WTC11 (cell line): ENCODE measurements at regions not wholly inside any gene's neighbourhood (a gene's known extent, or its start where the extent isn't known, plus 50 kb on each side); places are given as distances from the start of the nearest gene placed in this dataset.

ENCODE experiments used
- ATAC-seq: fragments of 200-7000 bp; cut with Tn5 transposase; 2 replicates; pipeline ENCODE4 v1.10.0; 2021; ENCODE audit warnings: mild to moderate bottlenecking, moderate library complexity
- CTCF ChIA-PET: fragments of 300-600 bp; sonication (Branson Sonifier 250); formaldehyde crosslinking; loops from one replicate; lab custom pipeline; 2021; ENCODE audit warnings: antibody characterized with exemption; lab: Charles Lee
- POLR2A ChIA-PET: fragments of 350-600 bp; sonication (Branson Sonifier 250); formaldehyde crosslinking; loops from one replicate; lab custom pipeline; 2021; ENCODE audit warnings: antibody characterized with exemption; lab: Charles Lee
- DNase-seq: peaks from one replicate; pipeline ENCODE4 v3.0.0; 2021; ENCODE audit warnings: low spot score
- H3K27ac Mint-ChIP-seq: 2 replicates; pipeline ENCODE4 v1.8.0; 2021; ENCODE audit warnings: mixed read lengths
- H3K27me3 Mint-ChIP-seq: 2 replicates; pipeline ENCODE4 v1.8.0; 2021; ENCODE audit warnings: low read depth, mild to moderate bottlenecking, moderate library complexity, mixed read lengths
- H3K36me3 Mint-ChIP-seq: 2 replicates; pipeline ENCODE4 v1.8.0; 2021; ENCODE audit warnings: mixed read lengths
- H3K4me1 Mint-ChIP-seq: 2 replicates; pipeline ENCODE4 v1.8.0; 2022; ENCODE audit warnings: mixed read lengths
- H3K4me3 Mint-ChIP-seq: 2 replicates; pipeline ENCODE4 v1.8.0; 2021; ENCODE audit warnings: mild to moderate bottlenecking, moderate library complexity, mixed read lengths
- H3K9me3 Mint-ChIP-seq: 2 replicates; pipeline ENCODE4 v1.8.0; 2021; ENCODE audit warnings: mixed read lengths
- ELF4 ChIP-seq: sonication (generic); formaldehyde crosslinking; IDR thresholded peaks from 2 replicates; pipeline ENCODE4 v1.8.1; 2022; ENCODE audit warnings: low read depth, mild to moderate bottlenecking, moderate library complexity, missing genetic modification reagents
- ETV6 ChIP-seq: sonication (generic); formaldehyde crosslinking; IDR thresholded peaks from 2 replicates; pipeline ENCODE4 v1.8.1; 2022; ENCODE audit warnings: mild to moderate bottlenecking, missing genetic modification reagents
- GRHL2 ChIP-seq: fragments of 250-450 bp; sonication (Bioruptor Pico); IDR thresholded peaks from 2 replicates; pipeline ENCODE4 v1.8.0; 2022; ENCODE audit warnings: mild to moderate bottlenecking, moderate library complexity; ENCODE audit not compliant: insufficient replicate concordance, severe bottlenecking
- HMGA2 ChIP-seq: fragments of 250-450 bp; sonication (Bioruptor Pico); IDR thresholded peaks from 2 replicates; pipeline ENCODE4 v1.4.0; 2021; ENCODE audit warnings: mild to moderate bottlenecking, moderate library complexity
- RORB ChIP-seq: fragments of 250-450 bp; sonication (Bioruptor Pico); IDR thresholded peaks from 2 replicates; pipeline ENCODE4 v1.9.0; 2021; ENCODE audit warnings: mild to moderate bottlenecking
- TEAD1 ChIP-seq: sonication (generic); formaldehyde crosslinking; IDR thresholded peaks from 2 replicates; pipeline ENCODE4 v1.8.0; 2022; ENCODE audit warnings: mild to moderate bottlenecking, missing genetic modification reagents
- ZBTB21 ChIP-seq: sonication (generic); formaldehyde crosslinking; IDR thresholded peaks from 2 replicates; pipeline ENCODE4 v1.8.1; 2023; ENCODE audit warnings: mild to moderate bottlenecking, missing genetic modification reagents, borderline replicate concordance
- ZNF138 ChIP-seq: sonication (generic); formaldehyde crosslinking; conservative IDR thresholded peaks from 2 replicates; pipeline ENCODE4 v1.8.1; 2022; ENCODE audit warnings: mild to moderate bottlenecking, moderate library complexity, missing genetic modification reagents
- ZNF219 ChIP-seq: sonication (generic); formaldehyde crosslinking; IDR thresholded peaks from 2 replicates; pipeline ENCODE4 v1.8.0; 2023; ENCODE audit warnings: missing genetic modification reagents, mild to moderate bottlenecking, borderline replicate concordance
- TF ChIP-seq, protein P1 (sequence below): fragments of 250-450 bp; sonication (Bioruptor Pico); IDR thresholded peaks from 2 replicates; pipeline ENCODE4 v1.9.0; 2021; ENCODE audit warnings: mild to moderate bottlenecking, borderline replicate concordance
- TF ChIP-seq, protein P2 (sequence below): sonication (generic); formaldehyde crosslinking; IDR thresholded peaks from 2 replicates; pipeline ENCODE4 v1.8.1; 2022; ENCODE audit warnings: low read depth, missing genetic modification reagents, borderline replicate concordance
- TF ChIP-seq, protein P3 (sequence below): sonication (generic); formaldehyde crosslinking; IDR thresholded peaks from 2 replicates; pipeline ENCODE4 v1.8.1; 2023; ENCODE audit warnings: mild to moderate bottlenecking, missing genetic modification reagents, borderline replicate concordance
- TF ChIP-seq, protein P4 (sequence below): sonication (generic); formaldehyde crosslinking; IDR thresholded peaks from 2 replicates; pipeline ENCODE4 v1.8.1; 2023; ENCODE audit warnings: mild to moderate bottlenecking, missing genetic modification reagents, moderate library complexity
- TF ChIP-seq, protein P5 (sequence below): fragments of 250-450 bp; sonication (Bioruptor Pico); IDR thresholded peaks from 2 replicates; pipeline ENCODE4 v2.1.2; 2022; ENCODE audit warnings: mild to moderate bottlenecking, moderate library complexity
- TF ChIP-seq, protein P6 (sequence below): fragments of 250-450 bp; sonication (Bioruptor Pico); IDR thresholded peaks from 2 replicates; pipeline ENCODE4 v1.9.0; 2021; ENCODE audit warnings: moderate library complexity, mild to moderate bottlenecking, inconsistent platforms, borderline replicate concordance
- TF ChIP-seq, protein P7 (sequence below): sonication (generic); formaldehyde crosslinking; IDR thresholded peaks from 2 replicates; pipeline ENCODE4 v1.8.0; 2022; ENCODE audit warnings: mild to moderate bottlenecking, missing genetic modification reagents
- TF ChIP-seq, protein P8 (sequence below): sonication (generic); formaldehyde crosslinking; IDR thresholded peaks from 2 replicates; pipeline ENCODE4 v1.8.0; 2022; ENCODE audit warnings: mild to moderate bottlenecking, missing genetic modification reagents
- TF ChIP-seq, protein P9 (sequence below): sonication (generic); formaldehyde crosslinking; IDR thresholded peaks from 2 replicates; pipeline ENCODE4 v1.8.1; 2022; ENCODE audit warnings: mild to moderate bottlenecking, moderate library complexity, missing genetic modification reagents

DNA sequence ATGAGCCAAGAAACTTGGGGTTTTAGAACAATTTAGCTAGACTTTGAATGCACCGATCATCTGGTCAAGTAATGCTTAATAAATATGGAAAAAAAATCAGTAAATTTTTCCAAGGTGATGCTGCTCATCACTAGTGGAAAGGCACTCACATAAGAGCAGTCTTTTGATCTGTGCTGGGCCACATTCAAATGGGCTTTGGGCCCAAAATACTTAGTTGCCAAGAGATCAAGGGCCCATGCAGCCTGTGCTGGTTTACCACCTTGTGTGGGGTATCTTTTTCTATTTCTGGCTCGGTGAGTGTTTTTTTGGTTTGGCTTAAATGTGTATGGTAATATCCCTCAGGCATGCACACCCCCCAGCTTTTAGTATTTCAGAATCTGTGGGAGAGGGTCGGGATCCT, 943.2 kb downstream of the TMTC2 start (continued):
- TF ChIP-seq HMGA2 (CRISPR knock-in tag), result no peak
- no peak for TF ChIP-seq ZNF219
- TF ChIP-seq, protein P1, sequence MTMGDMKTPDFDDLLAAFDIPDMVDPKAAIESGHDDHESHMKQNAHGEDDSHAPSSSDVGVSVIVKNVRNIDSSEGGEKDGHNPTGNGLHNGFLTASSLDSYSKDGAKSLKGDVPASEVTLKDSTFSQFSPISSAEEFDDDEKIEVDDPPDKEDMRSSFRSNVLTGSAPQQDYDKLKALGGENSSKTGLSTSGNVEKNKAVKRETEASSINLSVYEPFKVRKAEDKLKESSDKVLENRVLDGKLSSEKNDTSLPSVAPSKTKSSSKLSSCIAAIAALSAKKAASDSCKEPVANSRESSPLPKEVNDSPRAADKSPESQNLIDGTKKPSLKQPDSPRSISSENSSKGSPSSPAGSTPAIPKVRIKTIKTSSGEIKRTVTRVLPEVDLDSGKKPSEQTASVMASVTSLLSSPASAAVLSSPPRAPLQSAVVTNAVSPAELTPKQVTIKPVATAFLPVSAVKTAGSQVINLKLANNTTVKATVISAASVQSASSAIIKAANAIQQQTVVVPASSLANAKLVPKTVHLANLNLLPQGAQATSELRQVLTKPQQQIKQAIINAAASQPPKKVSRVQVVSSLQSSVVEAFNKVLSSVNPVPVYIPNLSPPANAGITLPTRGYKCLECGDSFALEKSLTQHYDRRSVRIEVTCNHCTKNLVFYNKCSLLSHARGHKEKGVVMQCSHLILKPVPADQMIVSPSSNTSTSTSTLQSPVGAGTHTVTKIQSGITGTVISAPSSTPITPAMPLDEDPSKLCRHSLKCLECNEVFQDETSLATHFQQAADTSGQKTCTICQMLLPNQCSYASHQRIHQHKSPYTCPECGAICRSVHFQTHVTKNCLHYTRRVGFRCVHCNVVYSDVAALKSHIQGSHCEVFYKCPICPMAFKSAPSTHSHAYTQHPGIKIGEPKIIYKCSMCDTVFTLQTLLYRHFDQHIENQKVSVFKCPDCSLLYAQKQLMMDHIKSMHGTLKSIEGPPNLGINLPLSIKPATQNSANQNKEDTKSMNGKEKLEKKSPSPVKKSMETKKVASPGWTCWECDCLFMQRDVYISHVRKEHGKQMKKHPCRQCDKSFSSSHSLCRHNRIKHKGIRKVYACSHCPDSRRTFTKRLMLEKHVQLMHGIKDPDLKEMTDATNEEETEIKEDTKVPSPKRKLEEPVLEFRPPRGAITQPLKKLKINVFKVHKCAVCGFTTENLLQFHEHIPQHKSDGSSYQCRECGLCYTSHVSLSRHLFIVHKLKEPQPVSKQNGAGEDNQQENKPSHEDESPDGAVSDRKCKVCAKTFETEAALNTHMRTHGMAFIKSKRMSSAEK (CRISPR knock-in tag), result no peak

DNA sequence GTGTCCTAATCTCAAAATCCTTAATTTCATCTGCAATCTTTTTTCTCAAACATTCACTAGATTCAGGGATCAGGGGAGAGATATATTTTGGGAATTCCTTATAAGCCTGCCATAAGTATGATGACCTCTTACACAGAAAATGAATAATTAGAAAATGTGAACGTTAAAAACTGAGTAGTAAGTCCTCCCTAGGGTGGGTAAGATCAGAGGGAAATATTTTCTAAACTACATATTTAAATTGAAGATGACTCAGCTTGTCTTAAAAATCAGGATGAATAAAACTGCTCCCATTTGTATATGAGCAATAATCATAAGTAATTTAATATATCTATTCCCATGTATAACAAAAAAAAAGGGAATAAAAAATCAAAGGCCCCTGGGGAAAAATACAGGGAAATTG, 935.5 kb downstream of the TMTC2 start:
- no peaks in the 10 kb centered on the region for H3K27me3 Mint-ChIP-seq
- peaks cover 5% of the 10 kb centered on the region; the same call in 1 of the 2 replicates for H3K9me3 Mint-ChIP-seq
- H3K36me3 Mint-ChIP-seq, result no peaks in the 10 kb centered on the region
- no peak overlapping the region for H3K4me3 Mint-ChIP-seq
- no peak overlapping the region for H3K27ac Mint-ChIP-seq
- POLR2A ChIA-PET, result no interaction called here
- ATAC-seq (no peak), DNase-seq (no peak)
- peaks cover 11% of the 10 kb centered on the region for H3K4me1 Mint-ChIP-seq
- TF ChIP-seq TEAD1 (CRISPR knock-in tag) (no peak), RORB (CRISPR knock-in tag) (no peak)
- CTCF ChIA-PET, result no interaction called here

DNA sequence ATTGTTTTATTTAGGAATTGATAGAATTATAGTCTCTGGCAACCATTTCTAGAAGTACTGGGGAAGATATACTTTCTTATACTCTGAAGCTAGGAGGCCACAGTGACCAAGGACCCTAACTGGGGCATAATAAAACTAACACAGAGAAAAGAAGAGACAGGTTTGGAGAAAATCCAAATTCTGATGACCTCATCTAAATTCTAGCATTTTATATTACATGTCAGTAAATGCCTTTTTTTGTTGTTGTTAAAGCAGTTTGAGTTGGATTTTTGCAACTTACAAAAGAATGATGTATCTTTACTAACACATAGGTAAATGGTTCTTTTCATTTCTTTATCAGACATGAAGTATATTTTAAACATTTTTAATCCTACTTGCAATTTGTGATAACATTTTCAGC, 933.3 kb downstream of the TMTC2 start:
- DNase-seq (no peak), ATAC-seq (no peak)
- H3K4me1 Mint-ChIP-seq, result peaks cover 19% of the 10 kb centered on the region
- POLR2A ChIA-PET, result no interaction called here
- H3K9me3 Mint-ChIP-seq, result peaks cover 23% of the 10 kb centered on the region
- no peaks in the 10 kb centered on the region for H3K27me3 Mint-ChIP-seq
- H3K36me3 Mint-ChIP-seq, result peaks cover 4% of the 10 kb centered on the region
- CTCF ChIA-PET, result no interaction called here
- H3K4me3 Mint-ChIP-seq, result no peak overlapping the region
- no peak overlapping the region for H3K27ac Mint-ChIP-seq
- no peak for TF ChIP-seq ETV6 (CRISPR knock-in tag)
- TF ChIP-seq, protein P2, sequence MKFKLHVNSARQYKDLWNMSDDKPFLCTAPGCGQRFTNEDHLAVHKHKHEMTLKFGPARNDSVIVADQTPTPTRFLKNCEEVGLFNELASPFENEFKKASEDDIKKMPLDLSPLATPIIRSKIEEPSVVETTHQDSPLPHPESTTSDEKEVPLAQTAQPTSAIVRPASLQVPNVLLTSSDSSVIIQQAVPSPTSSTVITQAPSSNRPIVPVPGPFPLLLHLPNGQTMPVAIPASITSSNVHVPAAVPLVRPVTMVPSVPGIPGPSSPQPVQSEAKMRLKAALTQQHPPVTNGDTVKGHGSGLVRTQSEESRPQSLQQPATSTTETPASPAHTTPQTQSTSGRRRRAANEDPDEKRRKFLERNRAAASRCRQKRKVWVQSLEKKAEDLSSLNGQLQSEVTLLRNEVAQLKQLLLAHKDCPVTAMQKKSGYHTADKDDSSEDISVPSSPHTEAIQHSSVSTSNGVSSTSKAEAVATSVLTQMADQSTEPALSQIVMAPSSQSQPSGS (CRISPR knock-in tag), result no peak
- TF ChIP-seq, protein P3, sequence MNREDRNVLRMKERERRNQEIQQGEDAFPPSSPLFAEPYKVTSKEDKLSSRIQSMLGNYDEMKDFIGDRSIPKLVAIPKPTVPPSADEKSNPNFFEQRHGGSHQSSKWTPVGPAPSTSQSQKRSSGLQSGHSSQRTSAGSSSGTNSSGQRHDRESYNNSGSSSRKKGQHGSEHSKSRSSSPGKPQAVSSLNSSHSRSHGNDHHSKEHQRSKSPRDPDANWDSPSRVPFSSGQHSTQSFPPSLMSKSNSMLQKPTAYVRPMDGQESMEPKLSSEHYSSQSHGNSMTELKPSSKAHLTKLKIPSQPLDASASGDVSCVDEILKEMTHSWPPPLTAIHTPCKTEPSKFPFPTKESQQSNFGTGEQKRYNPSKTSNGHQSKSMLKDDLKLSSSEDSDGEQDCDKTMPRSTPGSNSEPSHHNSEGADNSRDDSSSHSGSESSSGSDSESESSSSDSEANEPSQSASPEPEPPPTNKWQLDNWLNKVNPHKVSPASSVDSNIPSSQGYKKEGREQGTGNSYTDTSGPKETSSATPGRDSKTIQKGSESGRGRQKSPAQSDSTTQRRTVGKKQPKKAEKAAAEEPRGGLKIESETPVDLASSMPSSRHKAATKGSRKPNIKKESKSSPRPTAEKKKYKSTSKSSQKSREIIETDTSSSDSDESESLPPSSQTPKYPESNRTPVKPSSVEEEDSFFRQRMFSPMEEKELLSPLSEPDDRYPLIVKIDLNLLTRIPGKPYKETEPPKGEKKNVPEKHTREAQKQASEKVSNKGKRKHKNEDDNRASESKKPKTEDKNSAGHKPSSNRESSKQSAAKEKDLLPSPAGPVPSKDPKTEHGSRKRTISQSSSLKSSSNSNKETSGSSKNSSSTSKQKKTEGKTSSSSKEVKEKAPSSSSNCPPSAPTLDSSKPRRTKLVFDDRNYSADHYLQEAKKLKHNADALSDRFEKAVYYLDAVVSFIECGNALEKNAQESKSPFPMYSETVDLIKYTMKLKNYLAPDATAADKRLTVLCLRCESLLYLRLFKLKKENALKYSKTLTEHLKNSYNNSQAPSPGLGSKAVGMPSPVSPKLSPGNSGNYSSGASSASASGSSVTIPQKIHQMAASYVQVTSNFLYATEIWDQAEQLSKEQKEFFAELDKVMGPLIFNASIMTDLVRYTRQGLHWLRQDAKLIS (CRISPR knock-in tag), result no peak
- TF ChIP-seq ZBTB21 (CRISPR knock-in tag), result no peak
- TF ChIP-seq, protein P4, sequence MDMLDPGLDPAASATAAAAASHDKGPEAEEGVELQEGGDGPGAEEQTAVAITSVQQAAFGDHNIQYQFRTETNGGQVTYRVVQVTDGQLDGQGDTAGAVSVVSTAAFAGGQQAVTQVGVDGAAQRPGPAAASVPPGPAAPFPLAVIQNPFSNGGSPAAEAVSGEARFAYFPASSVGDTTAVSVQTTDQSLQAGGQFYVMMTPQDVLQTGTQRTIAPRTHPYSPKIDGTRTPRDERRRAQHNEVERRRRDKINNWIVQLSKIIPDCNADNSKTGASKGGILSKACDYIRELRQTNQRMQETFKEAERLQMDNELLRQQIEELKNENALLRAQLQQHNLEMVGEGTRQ, result no peak
- no peak for TF ChIP-seq ELF4
- TF ChIP-seq GRHL2, result no peak
- TF ChIP-seq, protein P5, sequence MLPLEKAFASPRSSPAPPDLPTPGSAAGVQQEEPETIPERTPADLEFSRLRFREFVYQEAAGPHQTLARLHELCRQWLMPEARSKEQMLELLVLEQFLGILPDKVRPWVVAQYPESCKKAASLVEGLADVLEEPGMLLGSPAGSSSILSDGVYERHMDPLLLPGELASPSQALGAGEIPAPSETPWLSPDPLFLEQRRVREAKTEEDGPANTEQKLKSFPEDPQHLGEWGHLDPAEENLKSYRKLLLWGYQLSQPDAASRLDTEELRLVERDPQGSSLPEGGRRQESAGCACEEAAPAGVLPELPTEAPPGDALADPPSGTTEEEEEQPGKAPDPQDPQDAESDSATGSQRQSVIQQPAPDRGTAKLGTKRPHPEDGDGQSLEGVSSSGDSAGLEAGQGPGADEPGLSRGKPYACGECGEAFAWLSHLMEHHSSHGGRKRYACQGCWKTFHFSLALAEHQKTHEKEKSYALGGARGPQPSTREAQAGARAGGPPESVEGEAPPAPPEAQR (CRISPR knock-in tag), result no peak
- TF ChIP-seq, protein P6, sequence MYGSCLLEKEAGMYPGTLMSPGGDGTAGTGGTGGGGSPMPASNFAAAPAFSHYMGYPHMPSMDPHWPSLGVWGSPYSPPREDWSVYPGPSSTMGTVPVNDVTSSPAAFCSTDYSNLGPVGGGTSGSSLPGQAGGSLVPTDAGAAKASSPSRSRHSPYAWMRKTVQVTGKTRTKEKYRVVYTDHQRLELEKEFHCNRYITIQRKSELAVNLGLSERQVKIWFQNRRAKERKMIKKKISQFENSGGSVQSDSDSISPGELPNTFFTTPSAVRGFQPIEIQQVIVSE (CRISPR knock-in tag), result no peak
- TF ChIP-seq, protein P7, sequence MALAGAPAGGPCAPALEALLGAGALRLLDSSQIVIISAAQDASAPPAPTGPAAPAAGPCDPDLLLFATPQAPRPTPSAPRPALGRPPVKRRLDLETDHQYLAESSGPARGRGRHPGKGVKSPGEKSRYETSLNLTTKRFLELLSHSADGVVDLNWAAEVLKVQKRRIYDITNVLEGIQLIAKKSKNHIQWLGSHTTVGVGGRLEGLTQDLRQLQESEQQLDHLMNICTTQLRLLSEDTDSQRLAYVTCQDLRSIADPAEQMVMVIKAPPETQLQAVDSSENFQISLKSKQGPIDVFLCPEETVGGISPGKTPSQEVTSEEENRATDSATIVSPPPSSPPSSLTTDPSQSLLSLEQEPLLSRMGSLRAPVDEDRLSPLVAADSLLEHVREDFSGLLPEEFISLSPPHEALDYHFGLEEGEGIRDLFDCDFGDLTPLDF (CRISPR knock-in tag), result no peak
- TF ChIP-seq, protein P8, sequence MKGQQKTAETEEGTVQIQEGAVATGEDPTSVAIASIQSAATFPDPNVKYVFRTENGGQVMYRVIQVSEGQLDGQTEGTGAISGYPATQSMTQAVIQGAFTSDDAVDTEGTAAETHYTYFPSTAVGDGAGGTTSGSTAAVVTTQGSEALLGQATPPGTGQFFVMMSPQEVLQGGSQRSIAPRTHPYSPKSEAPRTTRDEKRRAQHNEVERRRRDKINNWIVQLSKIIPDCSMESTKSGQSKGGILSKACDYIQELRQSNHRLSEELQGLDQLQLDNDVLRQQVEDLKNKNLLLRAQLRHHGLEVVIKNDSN (CRISPR knock-in tag), result no peak
- TF ChIP-seq ZNF138, result no peak
- TF ChIP-seq, protein P9, sequence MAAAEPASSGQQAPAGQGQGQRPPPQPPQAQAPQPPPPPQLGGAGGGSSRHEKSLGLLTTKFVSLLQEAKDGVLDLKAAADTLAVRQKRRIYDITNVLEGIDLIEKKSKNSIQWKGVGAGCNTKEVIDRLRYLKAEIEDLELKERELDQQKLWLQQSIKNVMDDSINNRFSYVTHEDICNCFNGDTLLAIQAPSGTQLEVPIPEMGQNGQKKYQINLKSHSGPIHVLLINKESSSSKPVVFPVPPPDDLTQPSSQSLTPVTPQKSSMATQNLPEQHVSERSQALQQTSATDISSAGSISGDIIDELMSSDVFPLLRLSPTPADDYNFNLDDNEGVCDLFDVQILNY (CRISPR knock-in tag), result no peak
